AG04450 (cell line): ENCODE measurements at regions not wholly inside any gene's neighbourhood (a gene's known extent, or its start where the extent isn't known, plus 50 kb on each side); places are given as distances from the start of the nearest gene placed in this dataset.

Experiments
- CTCF ChIA-PET: fragments of 300-600, 350-600 bp; formaldehyde crosslinking; extraction: SDS; loops from one replicate; lab custom pipeline; 2022; ENCODE audit warnings: antibody characterized with exemption, inconsistent platforms; lab: Charles Lee
- POLR2A ChIA-PET: fragments of 350-600 bp; formaldehyde crosslinking; extraction: SDS; loops from one replicate; lab custom pipeline; 2021; ENCODE audit warnings: antibody characterized with exemption, inconsistent platforms; lab: Yijun Ruan, JAX
- DNase-seq: peaks from one replicate; pipeline ENCODE4 v3.0.0-alpha.2; 2011; ENCODE audit warnings: low read depth, low spot score
- H3K27ac ChIP-seq: one replicate; pipeline ENCODE4 v1.5.1; 2012; ENCODE audit warnings: low read depth, low read length, control low read depth
- H3K27me3 ChIP-seq: one replicate; pipeline ENCODE4 v1.6.0; 2012; ENCODE audit warnings: low read length; ENCODE audit not compliant: control insufficient read depth, insufficient read depth
- H3K4me3 ChIP-seq: 2 replicates; pipeline ENCODE4 v1.5.1; 2011; ENCODE audit warnings: mild to moderate bottlenecking, low read depth, low read length, control low read depth
- H3K9me3 ChIP-seq: 2 replicates; pipeline ENCODE4 v1.5.1; 2012; ENCODE audit warnings: low read length; ENCODE audit not compliant: control insufficient read depth, insufficient read depth
- CTCF ChIP-seq: IDR thresholded peaks from 2 replicates; pipeline ENCODE4 v1.5.1; 2011; ENCODE audit warnings: low read depth, low read length, control low read depth, inconsistent platforms

- no peaks in the 10 kb centered on the region; the same call in 1 of the 2 replicates for H3K9me3 ChIP-seq
- no peak overlapping the region for H3K4me3 ChIP-seq
- H3K27me3 ChIP-seq, result no peaks in the 10 kb centered on the region
- H3K27ac ChIP-seq, result no peak overlapping the region
- no peak for TF ChIP-seq CTCF
- ChIA-PET CTCF (no interaction called here), POLR2A (no interaction called here)
- no peak for DNase-seq
Observed at GRCh38 chr5:124418390-124418789, 328.0 kb downstream of the ZNF608 start.

- H3K9me3 ChIP-seq, result no peaks in the 10 kb centered on the region
- no peaks in the 10 kb centered on the region for H3K27me3 ChIP-seq
- no peak for DNase-seq
- ChIA-PET POLR2A (no interaction called here), CTCF (no interaction called here)
- TF ChIP-seq CTCF, result no peak
- no peak overlapping the region for H3K27ac ChIP-seq
- H3K4me3 ChIP-seq, result no peak overlapping the region
Observed at GRCh38 chr5:124417196-124417595, 329.2 kb downstream of the ZNF608 start.

- H3K4me3 ChIP-seq, result no peak overlapping the region
- CTCF ChIA-PET, result no interaction called here
- H3K27me3 ChIP-seq, result no peaks in the 10 kb centered on the region
- no peak overlapping the region for H3K27ac ChIP-seq
- TF ChIP-seq CTCF, result no peak
- no peak for DNase-seq
- H3K9me3 ChIP-seq, result no peaks in the 10 kb centered on the region
- POLR2A ChIA-PET, result no interaction called here
Observed at GRCh38 chr5:124416627-124417026, 329.8 kb downstream of the ZNF608 start.

GRCh38 chr5:124414973-124415372, 331.5 kb downstream of the ZNF608 start:
- CTCF ChIA-PET, result no interaction called here
- no peak for TF ChIP-seq CTCF
- POLR2A ChIA-PET, result no interaction called here
- no peak for DNase-seq
- Histone ChIP-seq H3K27me3 (no peaks in the 10 kb centered on the region), H3K27ac (no peak overlapping the region), H3K4me3 (no peak overlapping the region), H3K9me3 (no peaks in the 10 kb centered on the region)

- no peak for DNase-seq
- H3K27ac ChIP-seq, result no peak overlapping the region
- TF ChIP-seq CTCF, result peak; percentile 37
- no peaks in the 10 kb centered on the region for H3K27me3 ChIP-seq
- ChIA-PET CTCF (interaction anchor here (0.6 kb wide), 1 partner anchor 176 kb away, joined by 4 read pairs; no protein-coding TSS in a partner anchor), POLR2A (interaction anchor here (0.7 kb wide), 1 partner anchor 240 kb away, joined by 5 read pairs; no protein-coding TSS in a partner anchor)
- no peak overlapping the region for H3K4me3 ChIP-seq
- H3K9me3 ChIP-seq, result no peaks in the 10 kb centered on the region
Observed at GRCh38 chr5:124410539-124411488, 335.6 kb downstream of the ZNF608 start.
